ENCODE measurements at regions not wholly inside any gene's neighbourhood (a gene's known extent, or its start where the extent isn't known, plus 50 kb on each side); places are given as distances from the start of the nearest gene placed in this dataset.

DNA sequence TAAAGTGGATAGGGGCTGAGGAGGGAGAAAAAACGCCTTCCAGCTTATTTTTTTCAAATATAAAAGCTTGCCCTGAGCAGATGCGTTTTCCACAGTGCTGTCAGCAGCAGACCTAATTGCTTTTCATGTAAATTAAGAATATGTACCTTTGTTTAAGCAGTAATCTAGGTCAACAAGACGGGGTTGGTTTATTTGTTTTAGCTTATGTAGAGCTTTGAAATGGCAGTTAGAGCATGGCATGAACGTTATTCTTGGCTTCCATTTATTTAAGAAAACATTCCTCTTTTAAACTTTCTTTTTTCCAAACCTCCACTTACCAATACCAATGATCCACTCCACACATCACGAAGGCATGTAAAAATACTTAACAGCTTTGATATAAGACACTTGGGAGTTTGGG, 220.3 kb upstream of the TENM3 start:
- TF ChIP-seq POLR2A (IDR thresholded peaks at IDR 0.05; ENCODE audit: low read length) (no peak), GATA1 (IDR thresholded peaks at IDR 0.05; ENCODE audit: low read depth, low read length) (no peak)

Measured in erythroblast (primary cell).